ENCODE measurements at regions not wholly inside any gene's neighbourhood (a gene's known extent, or its start where the extent isn't known, plus 50 kb on each side); places are given as distances from the start of the nearest gene placed in this dataset.

DNA sequence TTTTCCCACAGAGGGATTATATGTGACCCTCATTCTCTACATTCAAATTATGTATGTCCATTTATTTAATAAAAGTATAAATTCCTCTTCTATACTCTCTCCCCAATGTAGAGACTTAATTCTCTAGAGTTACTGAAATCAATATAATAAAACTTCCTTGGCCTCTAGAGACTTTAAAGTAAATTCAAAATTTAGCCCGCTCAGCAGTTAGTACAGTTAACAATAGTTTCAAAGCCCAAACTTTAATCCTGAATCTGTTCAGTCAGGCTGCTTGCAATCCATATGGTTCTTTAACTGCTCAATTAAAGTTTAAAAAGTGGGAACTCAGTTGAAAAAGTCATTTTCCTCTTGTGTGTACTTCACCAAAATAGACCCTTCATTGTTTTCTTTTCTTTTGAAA, 2558.4 kb downstream of the ARAP2 start:
- no peak for DNase-seq (ENCODE audit: low read depth, low spot score)
- TF ChIP-seq, protein P1, sequence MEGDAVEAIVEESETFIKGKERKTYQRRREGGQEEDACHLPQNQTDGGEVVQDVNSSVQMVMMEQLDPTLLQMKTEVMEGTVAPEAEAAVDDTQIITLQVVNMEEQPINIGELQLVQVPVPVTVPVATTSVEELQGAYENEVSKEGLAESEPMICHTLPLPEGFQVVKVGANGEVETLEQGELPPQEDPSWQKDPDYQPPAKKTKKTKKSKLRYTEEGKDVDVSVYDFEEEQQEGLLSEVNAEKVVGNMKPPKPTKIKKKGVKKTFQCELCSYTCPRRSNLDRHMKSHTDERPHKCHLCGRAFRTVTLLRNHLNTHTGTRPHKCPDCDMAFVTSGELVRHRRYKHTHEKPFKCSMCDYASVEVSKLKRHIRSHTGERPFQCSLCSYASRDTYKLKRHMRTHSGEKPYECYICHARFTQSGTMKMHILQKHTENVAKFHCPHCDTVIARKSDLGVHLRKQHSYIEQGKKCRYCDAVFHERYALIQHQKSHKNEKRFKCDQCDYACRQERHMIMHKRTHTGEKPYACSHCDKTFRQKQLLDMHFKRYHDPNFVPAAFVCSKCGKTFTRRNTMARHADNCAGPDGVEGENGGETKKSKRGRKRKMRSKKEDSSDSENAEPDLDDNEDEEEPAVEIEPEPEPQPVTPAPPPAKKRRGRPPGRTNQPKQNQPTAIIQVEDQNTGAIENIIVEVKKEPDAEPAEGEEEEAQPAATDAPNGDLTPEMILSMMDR (IDR thresholded peaks at IDR 0.05; ENCODE audit: insufficient read depth, low read length, missing control alignments), result no peak
- ChIA-PET POLR2A (no interaction called here), CTCF (no interaction called here)
- no peak overlapping the region for H3K4me3 ChIP-seq (ENCODE audit: low read depth, low read length)

- DNase-seq (ENCODE audit: low read depth, low spot score), result no peak
- ChIA-PET CTCF (no interaction called here), POLR2A (no interaction called here)
- TF ChIP-seq, protein P1 (IDR thresholded peaks at IDR 0.05; ENCODE audit: insufficient read depth, low read length, missing control alignments), result no peak
- no peak overlapping the region for H3K4me3 ChIP-seq (ENCODE audit: low read depth, low read length)
These were observed 2548.3 kb downstream of the ARAP2 start for GRCh38 chr4:33696041-33696440.

GRCh38 chr4:33696586-33696985, 2547.7 kb downstream of the ARAP2 start:
- no peak for DNase-seq (ENCODE audit: low read depth, low spot score)
- TF ChIP-seq, protein P1 (IDR thresholded peaks at IDR 0.05; ENCODE audit: insufficient read depth, low read length, missing control alignments), result no peak
- ChIA-PET POLR2A (no interaction called here), CTCF (no interaction called here)
- no peak overlapping the region for H3K4me3 ChIP-seq (ENCODE audit: low read depth, low read length)

GRCh38 chr4:33709247-33709646, 2535.1 kb downstream of the ARAP2 start:
- ChIA-PET POLR2A (no interaction called here), CTCF (no interaction called here)
- no peak overlapping the region for H3K4me3 ChIP-seq (ENCODE audit: low read depth, low read length)
- TF ChIP-seq, protein P1 (IDR thresholded peaks at IDR 0.05; ENCODE audit: insufficient read depth, low read length, missing control alignments), result no peak
- DNase-seq (ENCODE audit: low read depth, low spot score), result peak; percentile 37

- no peak for DNase-seq (ENCODE audit: low read depth, low spot score)
- CTCF ChIA-PET, result no interaction called here
- TF ChIP-seq, protein P1 (IDR thresholded peaks at IDR 0.05; ENCODE audit: insufficient read depth, low read length, missing control alignments), result no peak
- no peak overlapping the region for H3K4me3 ChIP-seq (ENCODE audit: low read depth, low read length)
- POLR2A ChIA-PET, result no interaction called here
These were observed 2532.5 kb downstream of the ARAP2 start for GRCh38 chr4:33711826-33712225.

- DNase-seq (ENCODE audit: low read depth, low spot score), result no peak
- ChIA-PET CTCF (no interaction called here), POLR2A (no interaction called here)
- TF ChIP-seq, protein P1 (IDR thresholded peaks at IDR 0.05; ENCODE audit: insufficient read depth, low read length, missing control alignments), result no peak
- H3K4me3 ChIP-seq (ENCODE audit: low read depth, low read length), result no peak overlapping the region
These were observed 2529.3 kb downstream of the ARAP2 start for GRCh38 chr4:33714971-33715370.
